ENCODE measurements at regions not wholly inside any gene's neighbourhood (a gene's known extent, or its start where the extent isn't known, plus 50 kb on each side); places are given as distances from the start of the nearest gene placed in this dataset.

GRCh38 chr12:127703026-127703425, 563.9 kb upstream of the TMEM132C start:
- no peak for DNase-seq

GRCh38 chr12:127711108-127711507, 555.9 kb upstream of the TMEM132C start:
- DNase-seq: no peak

GRCh38 chr12:127712561-127712960, 554.4 kb upstream of the TMEM132C start:
- DNase-seq: no peak

- no peak for DNase-seq
Measured at GRCh38 chr12:127716166-127716565, 550.8 kb upstream of the TMEM132C start.

- no peak for DNase-seq
Measured at GRCh38 chr12:127717278-127717677, 549.7 kb upstream of the TMEM132C start.

- no peak for DNase-seq
Measured at GRCh38 chr12:127720334-127720733, 546.6 kb upstream of the TMEM132C start.

- no peak for DNase-seq
Measured at GRCh38 chr12:127722611-127723010, 544.4 kb upstream of the TMEM132C start.

- DNase-seq: no peak
Measured at GRCh38 chr12:127723251-127723650, 543.7 kb upstream of the TMEM132C start.

- DNase-seq: no peak
Measured at GRCh38 chr12:127726671-127727315, 540.2 kb upstream of the TMEM132C start.

- peak; percentile 23 for DNase-seq
Measured at GRCh38 chr12:127728285-127728684, 538.7 kb upstream of the TMEM132C start.

GRCh38 chr12:127728729-127729128, 538.2 kb upstream of the TMEM132C start:
- DNase-seq: no peak

- DNase-seq: no peak
Measured at GRCh38 chr12:127729381-127729780, 537.6 kb upstream of the TMEM132C start.

- no peak for DNase-seq
Measured at GRCh38 chr12:127731657-127732056, 535.3 kb upstream of the TMEM132C start.

- DNase-seq: no peak
Measured at GRCh38 chr12:127742231-127742630, 524.7 kb upstream of the TMEM132C start.

GRCh38 chr12:127745469-127746212, 521.3 kb upstream of the TMEM132C start:
- no peak for DNase-seq

GRCh38 chr12:127749416-127749815, 517.6 kb upstream of the TMEM132C start:
- no peak for DNase-seq

- peak; percentile 11 for DNase-seq
Measured at GRCh38 chr12:127750076-127750840, 516.7 kb upstream of the TMEM132C start.

- DNase-seq: no peak
Measured at GRCh38 chr12:127752802-127753201, 514.2 kb upstream of the TMEM132C start.

- no peak for DNase-seq
Measured at GRCh38 chr12:127760357-127760756, 506.6 kb upstream of the TMEM132C start.

- no peak for DNase-seq
Measured at GRCh38 chr12:127760996-127761395, 506.0 kb upstream of the TMEM132C start.

- no peak for DNase-seq
Measured at GRCh38 chr12:127761880-127762279, 505.1 kb upstream of the TMEM132C start.

- peak; percentile 40 for DNase-seq
Measured at GRCh38 chr12:127767656-127768055, 499.3 kb upstream of the TMEM132C start.

- DNase-seq: no peak
Measured at GRCh38 chr12:127770118-127770517, 496.9 kb upstream of the TMEM132C start.

- DNase-seq: no peak
Measured at GRCh38 chr12:127771546-127771945, 495.4 kb upstream of the TMEM132C start.

Data from amniotic stem cell (primary cell).